Upper lobe of left lung (tissue), 4 donors: ENCODE measurements at regions not wholly inside any gene's neighbourhood (a gene's known extent, or its start where the extent isn't known, plus 50 kb on each side); places are given as distances from the start of the nearest gene placed in this dataset.

ENCODE experiments used
- EP300 ChIP-seq, 4 donors: sonication (generic); formaldehyde crosslinking; IDR thresholded peaks; one replicate each; pipeline ENCODE4 v1.5.1; 2017; ENCODE audit warnings: antibody characterized with exemption in 4 of 4, control low read depth in 2 of 4
- POLR2A ChIP-seq, 4 donors: fragments of 450-650 bp; IDR thresholded peaks; one replicate each; pipeline ENCODE4 v1.5.1; 2016 to 2017; ENCODE audit warnings: antibody characterized with exemption in 4 of 4, mild to moderate bottlenecking in 2 of 4
- POLR2AphosphoS5 ChIP-seq, 2 donors: sonication (generic); formaldehyde crosslinking; IDR thresholded peaks; one replicate each; pipeline ENCODE4 v1.5.1; 2017; ENCODE audit warnings: antibody characterized with exemption in 2 of 2
- TF ChIP-seq, protein P1 (sequence below), 6 experiments: fragments of 450-650 bp in 4 of 6; fragments of 200-600 bp in 2 of 6; sonication (generic) in 2 of 6; IDR thresholded peaks; one replicate each; pipeline ENCODE4 v1.5.1; 2016 to 2019; ENCODE audit warnings: antibody characterized with exemption in 6 of 6

- TF ChIP-seq, protein P1, sequence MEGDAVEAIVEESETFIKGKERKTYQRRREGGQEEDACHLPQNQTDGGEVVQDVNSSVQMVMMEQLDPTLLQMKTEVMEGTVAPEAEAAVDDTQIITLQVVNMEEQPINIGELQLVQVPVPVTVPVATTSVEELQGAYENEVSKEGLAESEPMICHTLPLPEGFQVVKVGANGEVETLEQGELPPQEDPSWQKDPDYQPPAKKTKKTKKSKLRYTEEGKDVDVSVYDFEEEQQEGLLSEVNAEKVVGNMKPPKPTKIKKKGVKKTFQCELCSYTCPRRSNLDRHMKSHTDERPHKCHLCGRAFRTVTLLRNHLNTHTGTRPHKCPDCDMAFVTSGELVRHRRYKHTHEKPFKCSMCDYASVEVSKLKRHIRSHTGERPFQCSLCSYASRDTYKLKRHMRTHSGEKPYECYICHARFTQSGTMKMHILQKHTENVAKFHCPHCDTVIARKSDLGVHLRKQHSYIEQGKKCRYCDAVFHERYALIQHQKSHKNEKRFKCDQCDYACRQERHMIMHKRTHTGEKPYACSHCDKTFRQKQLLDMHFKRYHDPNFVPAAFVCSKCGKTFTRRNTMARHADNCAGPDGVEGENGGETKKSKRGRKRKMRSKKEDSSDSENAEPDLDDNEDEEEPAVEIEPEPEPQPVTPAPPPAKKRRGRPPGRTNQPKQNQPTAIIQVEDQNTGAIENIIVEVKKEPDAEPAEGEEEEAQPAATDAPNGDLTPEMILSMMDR (IDR thresholded peaks at IDR 0.05), result no peak
- TF ChIP-seq EP300 (IDR thresholded peaks at IDR 0.05), result no peak
- no peak for TF ChIP-seq POLR2A (IDR thresholded peaks at IDR 0.05)
- TF ChIP-seq POLR2AphosphoS5 (IDR thresholded peaks at IDR 0.05), result no peak
These were observed 781.5 kb downstream of the TBL1XR1 start for GRCh38 chr3:176415661-176416295.
